GM10248 (cell line): ENCODE measurements at regions not wholly inside any gene's neighbourhood (a gene's known extent, or its start where the extent isn't known, plus 50 kb on each side); places are given as distances from the start of the nearest gene placed in this dataset.

Experiments used
- CTCF ChIA-PET: fragments of 300-600 bp; sonication (Branson Sonifier 250); formaldehyde crosslinking; extraction: SDS; loops from one replicate; lab custom pipeline; 2021; ENCODE audit warnings: antibody characterized with exemption; lab: Yijun Ruan, JAX
- POLR2A ChIA-PET: fragments of 350-650 bp; sonication (Branson Sonifier 250); formaldehyde crosslinking; extraction: SDS; loops from one replicate; lab custom pipeline; 2020; ENCODE audit warnings: antibody characterized with exemption; lab: Yijun Ruan, JAX
- DNase-seq: peaks from one replicate; pipeline ENCODE4 v3.0.0; 2012; ENCODE audit errors: extremely low spot score
- CTCF ChIP-seq: IDR thresholded peaks from 2 replicates; pipeline ENCODE4 v1.5.1; 2012; ENCODE audit warnings: mild to moderate bottlenecking, low read depth; ENCODE audit errors: extremely low read depth, missing control alignments, control extremely low read depth

GRCh38 chr2:6308986-6309385, 556.7 kb downstream of the CMPK2 start:
- TF ChIP-seq CTCF = no peak
- DNase-seq = no peak
- ChIA-PET POLR2A (no interaction called here), CTCF (interaction anchor here (1.3 to 1.8 kb wide), 2 partner anchors 17 to 36 kb away, joined by 3 to 4 read pairs; no protein-coding TSS in a partner anchor)

GRCh38 chr2:6309415-6310255, 556.1 kb downstream of the CMPK2 start:
- ChIA-PET POLR2A (no interaction called here), CTCF (interaction anchor here (1.3 to 4.5 kb wide), 3 partner anchors 7 to 36 kb away, joined by 3 to 23 read pairs (median 4); no protein-coding TSS in a partner anchor)
- TF ChIP-seq CTCF = no peak

GRCh38 chr2:6310256-6311215, 555.2 kb downstream of the CMPK2 start:
- ChIA-PET POLR2A (no interaction called here), CTCF (interaction anchor here (1.3 to 4.5 kb wide), 3 partner anchors 8 to 35 kb away, joined by 3 to 23 read pairs (median 4); no protein-coding TSS in a partner anchor)
- no peak for DNase-seq
- no peak for TF ChIP-seq CTCF

More at GRCh38 chr2:6309415-6310255, 556.1 kb downstream of the CMPK2 start:
- DNase-seq = peak; percentile 57

GRCh38 chr2:6312367-6312766, 553.3 kb downstream of the CMPK2 start:
- POLR2A ChIA-PET = no interaction called here
- CTCF ChIA-PET = interaction anchor here (1.0 to 4.5 kb wide), 3 partner anchors 10 to 40 kb away, joined by 3 to 23 read pairs (median 7); no protein-coding TSS in a partner anchor
- TF ChIP-seq CTCF = no peak
- no peak for DNase-seq

GRCh38 chr2:6314218-6314960, 551.3 kb downstream of the CMPK2 start:
- CTCF ChIA-PET = interaction anchor here (0.8 to 4.5 kb wide), 4 partner anchors 9 to 30 kb away, joined by 3 to 23 read pairs (median 6); no protein-coding TSS in a partner anchor
- POLR2A ChIA-PET = no interaction called here
- DNase-seq = no peak
- TF ChIP-seq CTCF = no peak
